Endothelial cell of umbilical vein (primary cell): ENCODE measurements at regions not wholly inside any gene's neighbourhood (a gene's known extent, or its start where the extent isn't known, plus 50 kb on each side); places are given as distances from the start of the nearest gene placed in this dataset.

Experiments used
- BruUV-seq: library from RNA; stranded (reverse); fragments of 400-500 nt; replicated peaks from 2 replicates; lab custom pipeline; 2021; lab: Mats Ljungman, UMichigan
- CTCF ChIA-PET: fragments of 300-600, 350-600 bp; sonication (Branson Sonifier 250); formaldehyde crosslinking; loops from one replicate; lab custom pipeline; 2021; ENCODE audit warnings: antibody characterized with exemption, inconsistent platforms; lab: Charles Lee
- POLR2A ChIA-PET: fragments of 300-600, 350-600 bp; sonication (Branson Sonifier 250); formaldehyde crosslinking; loops from one replicate; lab custom pipeline; 2021; ENCODE audit warnings: antibody characterized with exemption, inconsistent platforms; lab: Charles Lee
- DNase-seq: peaks from one replicate; pipeline ENCODE4 v3.0.0-alpha.2; 2011; ENCODE audit warnings: low read depth, low spot score
- FAIRE-seq: peaks from 2 replicates; lab custom pipeline; 2011; peaks lifted over from hg19 to GRCh38; lab: Jason Lieb, UNC
- H2AFZ ChIP-seq: 2 replicates; pipeline ENCODE4 v1.6.0; 2012; ENCODE audit warnings: low read depth, low read length, control low read depth, inconsistent platforms
- H3K27ac ChIP-seq: 2 replicates; pipeline ENCODE4 v1.5.1; 2011; ENCODE audit warnings: low read depth, mild to moderate bottlenecking, control low read depth, low read length, moderate library complexity; ENCODE audit not compliant: insufficient read depth
- H3K27me3 ChIP-seq, 2 experiments: 2 replicates each; pipeline versions ENCODE4 v1.6.0 to v1.6.1; 2011; ENCODE audit warnings: low read length in 2 of 2, mixed read lengths in 1 of 2; ENCODE audit not compliant: control insufficient read depth in 2 of 2, insufficient read depth in 2 of 2
- H3K36me3 ChIP-seq, 2 experiments: 2 replicates in 1 of 2; 3 replicates in 1 of 2; pipeline ENCODE4 v1.5.1; 2011; ENCODE audit warnings: low read length in 2 of 2, mild to moderate bottlenecking in 1 of 2, moderate library complexity in 1 of 2; ENCODE audit not compliant: control insufficient read depth in 2 of 2, insufficient read depth in 2 of 2; ENCODE audit errors: extremely low read depth in 1 of 2
- H3K4me1 ChIP-seq: 3 replicates; pipeline ENCODE4 v1.5.1; 2011; ENCODE audit warnings: mild to moderate bottlenecking, low read length; ENCODE audit not compliant: control insufficient read depth, insufficient read depth; ENCODE audit errors: extremely low read depth
- H3K4me2 ChIP-seq: 2 replicates; pipeline ENCODE4 v1.6.1; 2011; ENCODE audit warnings: low read length, control low read depth, mixed read lengths; ENCODE audit not compliant: insufficient read depth
- H3K4me3 ChIP-seq, 3 experiments: fragments of 200-600 bp in 1 of 3; sonication (generic), shearing (Covaris generic) in 1 of 3; replicated peaks in 1 of 3; 2 replicates each; pipeline ENCODE4 v1.5.1; 2011 to 2016; ENCODE audit warnings: control low read depth in 3 of 3, low read length in 3 of 3, mild to moderate bottlenecking in 2 of 3, inconsistent platforms in 1 of 3, low read depth in 1 of 3, moderate library complexity in 1 of 3; ENCODE audit not compliant: insufficient read depth in 1 of 3
- H3K79me2 ChIP-seq: 2 replicates; pipeline ENCODE4 v1.6.0; 2012; ENCODE audit warnings: low read length, inconsistent platforms; ENCODE audit not compliant: control insufficient read depth, insufficient read depth
- H3K9ac ChIP-seq: replicated peaks from 2 replicates; pipeline ENCODE3; 2011; ENCODE audit warnings: low read length, control low read depth; ENCODE audit not compliant: insufficient read depth; ENCODE audit errors: extremely low read depth
- H3K9me1 ChIP-seq: replicated peaks from 3 replicates; pipeline ENCODE4 v1.6.0; 2011; ENCODE audit warnings: mild to moderate bottlenecking, low read length; ENCODE audit not compliant: control insufficient read depth, insufficient read depth; ENCODE audit errors: extremely low read depth
- H3K9me3 ChIP-seq: replicated peaks from 2 replicates; pipeline ENCODE4 v1.5.1; 2012; ENCODE audit warnings: low read length, inconsistent platforms; ENCODE audit not compliant: control insufficient read depth, insufficient read depth
- H4K20me1 ChIP-seq: replicated peaks from 2 replicates; pipeline ENCODE3; 2011; ENCODE audit warnings: mild to moderate bottlenecking, low read length; ENCODE audit not compliant: control insufficient read depth, insufficient read depth; ENCODE audit errors: extremely low read depth
- FOS ChIP-seq: IDR thresholded peaks from 2 replicates; pipeline ENCODE4 v1.6.1; 2011; ENCODE audit warnings: mild to moderate bottlenecking, low read length, moderate library complexity, borderline replicate concordance; ENCODE audit not compliant: insufficient read depth
- GATA2 ChIP-seq: IDR thresholded peaks from 2 replicates; pipeline ENCODE4 v1.7.0; 2011; ENCODE audit warnings: low read depth, mild to moderate bottlenecking, moderate library complexity, mixed read lengths, low read length; ENCODE audit not compliant: insufficient read length, insufficient read depth
- JUN ChIP-seq: IDR thresholded peaks from 2 replicates; pipeline ENCODE4 v1.6.1; 2011; ENCODE audit warnings: borderline replicate concordance, low read depth; ENCODE audit not compliant: insufficient read length, insufficient read depth
- MYC ChIP-seq: IDR thresholded peaks from one replicate; pipeline ENCODE4 v1.6.1; 2011; ENCODE audit warnings: mild to moderate bottlenecking, low read depth, low read length
- POLR2AphosphoS5 ChIP-seq: IDR thresholded peaks from 2 replicates; pipeline ENCODE4 v1.6.1; 2012; ENCODE audit warnings: low read depth, mild to moderate bottlenecking, control low read depth, low read length, moderate library complexity; ENCODE audit not compliant: insufficient read depth
- dilution Hi-C: fragments of 300-500 bp; cut with MboI; formaldehyde crosslinking; loops from one replicate; pipeline ENCODE4 v1.15.0; 2019; ENCODE audit warnings: low sequenced_read_pairs; ENCODE audit not compliant: extremely low pct_ligation_motif_present
- intact Hi-C: fragments of 100-400 bp; cut with micrococcal nuclease; formaldehyde crosslinking; loops from one replicate; pipeline ENCODE4 v1.10.0; 2022
- TF ChIP-seq, protein P1 (sequence below), 2 donors: IDR thresholded peaks; 1 replicate in 1 of 2; 2 replicates in 1 of 2; pipeline ENCODE4 v1.5.1; 2011; ENCODE audit warnings: low read length in 2 of 2, mild to moderate bottlenecking in 2 of 2, moderate library complexity in 2 of 2, control low read depth in 1 of 2, inconsistent platforms in 1 of 2, low read depth in 1 of 2; ENCODE audit not compliant: insufficient read depth in 1 of 2; ENCODE audit errors: extremely low read depth in 1 of 2
- TF ChIP-seq, protein P2 (sequence below): IDR thresholded peaks from 2 replicates; pipeline ENCODE4 v1.6.1; 2011; ENCODE audit not compliant: insufficient read depth, insufficient read length

DNA sequence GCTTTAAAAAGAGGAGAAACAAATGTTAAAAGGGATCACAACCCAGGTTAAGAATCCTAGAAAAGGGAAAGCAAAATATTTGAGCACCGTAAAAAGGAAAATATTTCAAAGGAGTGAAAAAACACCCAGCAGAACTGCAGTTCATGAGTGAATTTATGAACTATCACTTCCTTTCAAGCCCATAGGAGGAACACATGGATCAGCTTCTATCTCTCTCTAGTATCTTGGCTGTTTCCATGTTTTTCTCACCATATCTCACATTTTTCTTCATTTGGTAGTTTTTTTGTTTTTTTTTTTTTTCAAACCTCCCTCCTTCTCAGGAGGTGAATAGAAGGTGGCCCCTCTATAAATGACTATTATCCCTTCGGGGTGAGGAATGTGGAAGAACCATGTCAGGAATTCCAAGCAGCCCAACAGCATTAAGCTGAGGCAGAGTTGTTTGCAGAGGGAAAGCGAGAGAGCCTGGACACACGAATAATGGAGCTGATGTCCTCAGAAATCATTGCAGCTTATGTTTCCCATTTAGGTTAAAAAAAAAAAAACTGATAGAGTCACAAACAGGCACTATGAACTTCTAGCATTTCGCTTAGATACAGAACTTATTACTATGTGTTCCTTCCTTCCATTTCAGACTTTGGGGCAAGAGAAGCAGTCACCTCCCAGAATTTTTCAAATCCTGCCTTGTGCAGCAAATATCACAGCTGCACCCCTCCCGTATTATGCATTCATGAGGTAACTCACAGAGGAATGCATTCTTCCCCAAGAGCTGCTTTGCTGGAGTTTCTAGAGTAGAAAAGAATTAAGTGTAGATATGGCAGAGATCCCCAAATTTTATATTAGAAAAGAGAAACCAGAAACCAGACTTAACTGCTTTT is 315.6 kb downstream of the IRS1 start:
- no peaks in the 10 kb centered on the region for H3K79me2 ChIP-seq
- POLR2A ChIA-PET = no interaction called here
- TF ChIP-seq, protein P1, sequence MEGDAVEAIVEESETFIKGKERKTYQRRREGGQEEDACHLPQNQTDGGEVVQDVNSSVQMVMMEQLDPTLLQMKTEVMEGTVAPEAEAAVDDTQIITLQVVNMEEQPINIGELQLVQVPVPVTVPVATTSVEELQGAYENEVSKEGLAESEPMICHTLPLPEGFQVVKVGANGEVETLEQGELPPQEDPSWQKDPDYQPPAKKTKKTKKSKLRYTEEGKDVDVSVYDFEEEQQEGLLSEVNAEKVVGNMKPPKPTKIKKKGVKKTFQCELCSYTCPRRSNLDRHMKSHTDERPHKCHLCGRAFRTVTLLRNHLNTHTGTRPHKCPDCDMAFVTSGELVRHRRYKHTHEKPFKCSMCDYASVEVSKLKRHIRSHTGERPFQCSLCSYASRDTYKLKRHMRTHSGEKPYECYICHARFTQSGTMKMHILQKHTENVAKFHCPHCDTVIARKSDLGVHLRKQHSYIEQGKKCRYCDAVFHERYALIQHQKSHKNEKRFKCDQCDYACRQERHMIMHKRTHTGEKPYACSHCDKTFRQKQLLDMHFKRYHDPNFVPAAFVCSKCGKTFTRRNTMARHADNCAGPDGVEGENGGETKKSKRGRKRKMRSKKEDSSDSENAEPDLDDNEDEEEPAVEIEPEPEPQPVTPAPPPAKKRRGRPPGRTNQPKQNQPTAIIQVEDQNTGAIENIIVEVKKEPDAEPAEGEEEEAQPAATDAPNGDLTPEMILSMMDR (IDR thresholded peaks at IDR 0.05; ENCODE audit: extremely low read depth in 1 of 2, insufficient read depth in 1 of 2, low read depth in 1 of 2, low read length in 2 of 2) = no peak
- TF ChIP-seq, protein P2, sequence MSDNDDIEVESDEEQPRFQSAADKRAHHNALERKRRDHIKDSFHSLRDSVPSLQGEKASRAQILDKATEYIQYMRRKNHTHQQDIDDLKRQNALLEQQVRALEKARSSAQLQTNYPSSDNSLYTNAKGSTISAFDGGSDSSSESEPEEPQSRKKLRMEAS = no peak
- DNase-seq = no peak
- H3K9me3 ChIP-seq = no peaks in the 10 kb centered on the region
- no peaks in the 10 kb centered on the region for H3K36me3 ChIP-seq
- H3K4me2 ChIP-seq = no peak overlapping the region
- H4K20me1 ChIP-seq = no peaks in the 10 kb centered on the region
- intact Hi-C loops = no loop called here
- BruUV-seq = no TSS peak
- no peak overlapping the region for H2AFZ ChIP-seq
- dilution Hi-C loops = no loop called here
- no peak overlapping the region for H3K9ac ChIP-seq
- no peaks in the 10 kb centered on the region for H3K9me1 ChIP-seq
- H3K4me3 ChIP-seq = no peak overlapping the region
- CTCF ChIA-PET = no interaction called here
- no peaks in the 10 kb centered on the region for H3K27me3 ChIP-seq
- no peak for FAIRE-seq
- H3K4me1 ChIP-seq = no peaks in the 10 kb centered on the region
- no peak overlapping the region for H3K27ac ChIP-seq

DNA sequence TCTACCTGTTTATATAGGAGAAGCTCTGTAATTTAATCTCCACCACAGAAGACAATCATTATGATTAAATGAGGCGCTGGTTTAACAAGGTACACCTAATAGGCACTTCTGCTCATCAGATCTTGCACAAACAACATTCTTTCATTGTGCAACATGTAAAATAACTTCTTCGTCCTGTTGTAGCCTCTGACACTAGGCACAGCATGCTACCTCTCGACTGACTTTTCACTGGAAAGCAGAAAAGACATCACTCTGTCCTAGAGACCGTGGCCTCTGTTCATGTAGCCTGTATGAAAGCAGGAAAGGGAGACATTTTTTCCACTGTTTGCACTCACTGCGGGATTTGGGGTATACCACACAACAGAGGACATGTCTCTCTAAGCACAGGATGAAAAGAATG is 316.5 kb downstream of the IRS1 start:
- Histone ChIP-seq H3K9me3 (no peaks in the 10 kb centered on the region), H3K9ac (no peak overlapping the region), H3K27me3 (no peaks in the 10 kb centered on the region), H2AFZ (no peak overlapping the region), H3K4me3 (no peak overlapping the region), H3K9me1 (no peaks in the 10 kb centered on the region), H4K20me1 (no peaks in the 10 kb centered on the region), H3K36me3 (no peaks in the 10 kb centered on the region), H3K4me1 (peaks cover 4% of the 10 kb centered on the region), H3K4me2 (no peak overlapping the region), H3K27ac (no peak overlapping the region), H3K79me2 (no peaks in the 10 kb centered on the region)
- BruUV-seq = no TSS peak
- intact Hi-C loops = no loop called here
- no peak for TF ChIP-seq FOS
- TF ChIP-seq, protein P1 (IDR thresholded peaks at IDR 0.05; ENCODE audit: extremely low read depth in 1 of 2, insufficient read depth in 1 of 2, low read depth in 1 of 2, low read length in 2 of 2) = no peak
- TF ChIP-seq GATA2 = no peak
- no peak for TF ChIP-seq JUN
- TF ChIP-seq POLR2AphosphoS5 = no peak
- no peak for TF ChIP-seq MYC
- CTCF ChIA-PET = no interaction called here
- dilution Hi-C loops = no loop called here
- DNase-seq (no peak), FAIRE-seq (no peak)
- POLR2A ChIA-PET = no interaction called here
